M059J (cell line): ENCODE measurements at regions not wholly inside any gene's neighbourhood (a gene's known extent, or its start where the extent isn't known, plus 50 kb on each side); places are given as distances from the start of the nearest gene placed in this dataset.

Experiments
- DNase-seq: peaks from one replicate; pipeline ENCODE4 v3.0.0-alpha.2; 2012; ENCODE audit warnings: low read depth

- DNase-seq, result no peak
Measured at GRCh38 chr13:21318891-21319532, 140.1 kb downstream of the ZDHHC20 start.

- DNase-seq, result no peak
Measured at GRCh38 chr13:21319869-21320641, 139.0 kb downstream of the ZDHHC20 start.

DNA sequence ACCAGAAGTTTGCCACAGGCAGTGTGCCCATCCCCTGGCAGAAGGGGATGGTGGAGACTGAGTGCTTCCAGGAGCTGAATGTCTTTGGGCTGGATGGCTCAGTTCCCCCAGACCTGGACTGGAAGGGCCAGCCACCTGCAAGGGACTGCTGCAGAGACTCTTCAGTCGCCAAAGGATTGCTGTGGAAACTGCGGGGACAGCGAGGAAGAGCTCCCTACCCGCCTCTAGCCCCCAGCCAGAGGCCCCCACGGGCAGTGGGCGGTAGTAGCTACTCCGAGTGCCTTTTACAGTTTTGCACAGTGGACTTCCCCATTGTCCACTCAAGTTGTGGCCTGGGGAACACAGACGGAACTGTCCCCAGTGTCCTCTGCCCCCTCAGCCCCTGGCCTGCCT is 138.5 kb downstream of the ZDHHC20 start:
- no peak for DNase-seq

GRCh38 chr13:21321269-21321668 is 137.8 kb downstream of the ZDHHC20 start:
- no peak for DNase-seq

DNA sequence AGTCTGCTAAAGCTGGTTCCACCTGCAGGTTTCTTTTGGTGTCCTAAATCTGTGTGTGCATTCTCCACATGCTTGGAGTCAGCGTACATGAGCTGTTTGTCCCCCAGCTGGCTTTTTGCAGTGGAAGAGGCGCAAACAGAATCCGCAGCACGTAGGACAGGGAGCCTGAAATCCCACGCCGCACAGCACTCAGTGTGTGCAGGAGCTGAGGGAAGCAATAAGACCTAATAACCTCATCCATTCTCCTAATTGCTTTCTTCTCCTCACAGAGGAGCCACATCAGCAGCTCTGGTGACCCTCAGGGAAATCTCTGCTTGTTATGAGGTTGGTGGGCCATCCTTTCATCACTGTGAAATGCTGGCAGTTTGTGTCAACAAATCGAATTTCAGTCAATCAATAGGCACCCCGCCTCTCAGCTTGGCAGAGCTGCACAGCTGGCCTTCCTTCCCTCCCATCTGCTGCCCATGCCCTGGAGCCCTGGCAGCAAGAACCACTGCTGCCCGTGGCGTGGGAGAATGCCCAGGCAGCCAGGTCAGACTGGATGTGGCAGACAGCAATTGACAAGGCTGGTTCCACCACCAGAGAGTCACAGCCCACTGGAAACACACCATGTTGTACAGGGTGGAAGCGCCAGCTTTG is 136.7 kb downstream of the ZDHHC20 start:
- DNase-seq, result no peak
